Astrocyte (in vitro differentiated cells and primary cell): ENCODE measurements at regions not wholly inside any gene's neighbourhood (a gene's known extent, or its start where the extent isn't known, plus 50 kb on each side); places are given as distances from the start of the nearest gene placed in this dataset.

ENCODE experiments used
- CTCF ChIP-seq: IDR thresholded peaks from 2 replicates; pipeline ENCODE4 v1.5.1; 2011; ENCODE audit warnings: low read depth, mild to moderate bottlenecking, inconsistent platforms, low read length, moderate library complexity; ENCODE audit not compliant: insufficient read depth
- EZH2 ChIP-seq: IDR thresholded peaks from 2 replicates; pipeline ENCODE4 v1.6.1; 2012; ENCODE audit warnings: mild to moderate bottlenecking, low read length, inconsistent platforms; ENCODE audit not compliant: insufficient read depth

GRCh38 chr9:31702957-31703356 is 681.5 kb upstream of the ACO1 start:
- TF ChIP-seq CTCF = no peak
- TF ChIP-seq EZH2 = no peak
